WTC11 (cell line): ENCODE measurements at regions not wholly inside any gene's neighbourhood (a gene's known extent, or its start where the extent isn't known, plus 50 kb on each side); places are given as distances from the start of the nearest gene placed in this dataset.

Source experiments
- ATAC-seq: fragments of 200-7000 bp; cut with Tn5 transposase; 2 replicates; pipeline ENCODE4 v1.10.0; 2021; ENCODE audit warnings: mild to moderate bottlenecking, moderate library complexity
- CTCF ChIA-PET: fragments of 300-600 bp; sonication (Branson Sonifier 250); formaldehyde crosslinking; loops from one replicate; lab custom pipeline; 2021; ENCODE audit warnings: antibody characterized with exemption; lab: Charles Lee
- POLR2A ChIA-PET: fragments of 350-600 bp; sonication (Branson Sonifier 250); formaldehyde crosslinking; loops from one replicate; lab custom pipeline; 2021; ENCODE audit warnings: antibody characterized with exemption; lab: Charles Lee
- DNase-seq: peaks from one replicate; pipeline ENCODE4 v3.0.0; 2021; ENCODE audit warnings: low spot score
- H3K27ac Mint-ChIP-seq: 2 replicates; pipeline ENCODE4 v1.8.0; 2021; ENCODE audit warnings: mixed read lengths
- H3K27me3 Mint-ChIP-seq: 2 replicates; pipeline ENCODE4 v1.8.0; 2021; ENCODE audit warnings: low read depth, mild to moderate bottlenecking, moderate library complexity, mixed read lengths
- H3K36me3 Mint-ChIP-seq: 2 replicates; pipeline ENCODE4 v1.8.0; 2021; ENCODE audit warnings: mixed read lengths
- H3K4me1 Mint-ChIP-seq: 2 replicates; pipeline ENCODE4 v1.8.0; 2022; ENCODE audit warnings: mixed read lengths
- H3K4me3 Mint-ChIP-seq: 2 replicates; pipeline ENCODE4 v1.8.0; 2021; ENCODE audit warnings: mild to moderate bottlenecking, moderate library complexity, mixed read lengths
- H3K9me3 Mint-ChIP-seq: 2 replicates; pipeline ENCODE4 v1.8.0; 2021; ENCODE audit warnings: mixed read lengths
- IRF2 ChIP-seq: sonication (generic); formaldehyde crosslinking; IDR thresholded peaks from 2 replicates; pipeline ENCODE4 v1.8.0; 2022; ENCODE audit warnings: low read depth, missing genetic modification reagents, borderline replicate concordance
- ZNF232 ChIP-seq: sonication (generic); formaldehyde crosslinking; IDR thresholded peaks from 2 replicates; pipeline ENCODE4 v1.8.0; 2022; ENCODE audit warnings: mild to moderate bottlenecking, missing genetic modification reagents
- ZNF317 ChIP-seq: sonication (generic); formaldehyde crosslinking; IDR thresholded peaks from 2 replicates; pipeline ENCODE4 v1.8.1; 2023; ENCODE audit warnings: low read depth, mild to moderate bottlenecking, moderate library complexity, missing genetic modification reagents, borderline replicate concordance
- TF ChIP-seq, protein P1 (sequence below): sonication (generic); formaldehyde crosslinking; IDR thresholded peaks from 2 replicates; pipeline ENCODE4 v1.8.1; 2022; ENCODE audit warnings: low read depth, missing genetic modification reagents, borderline replicate concordance
- TF ChIP-seq, protein P2 (sequence below): fragments of 200-600 bp; IDR thresholded peaks from 2 replicates; pipeline ENCODE4 v1.8.0; 2022; ENCODE audit warnings: antibody characterized with exemption
- TF ChIP-seq, protein P3 (sequence below): fragments of 250-450 bp; sonication (Bioruptor Pico); IDR thresholded peaks from 2 replicates; pipeline ENCODE4 v1.9.0; 2021; ENCODE audit warnings: mild to moderate bottlenecking, borderline replicate concordance
- TF ChIP-seq, protein P4 (sequence below): sonication (generic); formaldehyde crosslinking; conservative IDR thresholded peaks from 2 replicates; pipeline ENCODE4 v1.8.1; 2023; ENCODE audit warnings: mild to moderate bottlenecking, low read depth, missing genetic modification reagents, moderate library complexity

DNA sequence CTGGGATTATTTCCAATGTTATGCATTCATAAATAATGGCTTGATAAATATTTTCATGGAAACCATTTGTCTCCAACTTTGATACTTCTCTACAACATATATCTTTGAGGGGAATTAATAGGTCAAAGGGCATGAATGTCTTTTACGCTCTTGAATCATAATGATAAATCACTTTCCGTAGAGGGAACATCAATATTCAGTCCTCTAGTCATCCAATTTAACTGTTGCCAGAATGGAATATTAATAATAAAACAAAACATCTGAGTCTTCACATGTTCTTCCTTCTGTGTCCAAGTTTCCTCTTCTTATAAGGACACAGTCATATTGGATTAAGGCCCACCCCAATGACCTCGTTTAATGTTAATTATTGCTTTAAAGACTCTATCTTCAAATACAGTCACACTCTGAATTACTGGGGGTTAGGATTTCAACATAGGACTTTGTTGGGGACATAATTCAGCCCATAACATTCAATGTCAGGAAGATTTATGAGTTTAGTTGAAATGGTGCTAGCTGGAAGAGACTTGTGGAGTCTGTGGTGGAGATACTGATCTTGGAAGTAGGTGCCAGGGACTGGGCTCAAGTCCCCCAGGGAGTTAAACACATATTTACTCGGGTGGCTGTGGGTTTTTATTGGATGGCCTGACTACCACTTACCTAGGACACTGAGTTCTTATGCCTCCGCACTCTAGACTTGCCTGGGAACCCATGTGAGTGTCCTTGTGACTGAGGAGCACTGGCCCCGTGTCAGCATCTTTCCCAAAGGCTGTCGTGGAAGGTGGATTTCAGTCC is 85.0 kb upstream of the SEC11C start:
- ChIA-PET CTCF (interaction anchor here (0.6 to 1.6 kb wide), 6 partner anchors 46 to 286 kb away, joined by 3 to 15 read pairs (median 4); no protein-coding TSS in a partner anchor), POLR2A (no interaction called here)
- no peak for ATAC-seq
- no peak for DNase-seq
- H3K36me3 Mint-ChIP-seq: no peaks in the 10 kb centered on the region
- TF ChIP-seq ZNF317 (CRISPR knock-in tag): no peak
- H3K4me1 Mint-ChIP-seq: peaks cover 21% of the 10 kb centered on the region
- no peaks in the 10 kb centered on the region for H3K27me3 Mint-ChIP-seq
- H3K9me3 Mint-ChIP-seq: no peaks in the 10 kb centered on the region
- no peak overlapping the region for H3K27ac Mint-ChIP-seq
- no peak overlapping the region for H3K4me3 Mint-ChIP-seq

DNA sequence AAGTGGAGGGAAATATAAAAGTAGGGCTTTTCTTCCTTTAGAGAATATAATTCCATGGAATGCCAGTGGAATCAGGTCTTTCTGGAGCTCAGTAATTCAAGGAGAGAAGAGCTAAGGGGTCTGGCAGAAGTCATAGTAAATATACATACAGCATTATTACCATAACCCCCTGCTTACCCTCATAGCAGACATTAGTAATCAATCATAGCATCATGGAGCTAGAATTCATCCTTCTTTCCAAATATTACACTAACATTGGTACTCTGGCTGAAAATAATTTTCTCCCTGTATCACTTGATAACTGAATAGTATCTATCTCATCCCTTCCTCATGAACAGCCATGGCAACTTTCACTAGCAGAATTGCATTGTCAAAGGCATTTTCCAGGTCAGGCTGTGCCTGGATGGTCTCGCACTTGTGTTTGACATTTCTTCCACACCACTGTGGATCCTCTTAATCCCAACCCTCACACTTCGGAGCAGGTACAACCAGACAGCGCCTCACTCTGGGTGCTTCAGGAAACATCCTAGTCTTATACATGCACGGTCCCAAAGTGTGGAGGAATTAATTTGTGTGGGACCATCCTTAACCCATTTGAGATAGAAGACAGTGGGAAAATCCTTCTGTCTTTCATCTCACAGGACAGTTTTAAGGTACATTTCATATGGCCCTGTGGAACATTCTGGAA is 84.2 kb upstream of the SEC11C start:
- ChIA-PET CTCF (interaction anchor here (0.6 to 1.6 kb wide), 6 partner anchors 47 to 287 kb away, joined by 3 to 15 read pairs (median 4); no protein-coding TSS in a partner anchor), POLR2A (no interaction called here)
- Mint-ChIP-seq H3K4me3 (no peak overlapping the region), H3K36me3 (no peaks in the 10 kb centered on the region), H3K27ac (no peak overlapping the region), H3K9me3 (no peaks in the 10 kb centered on the region)
- peak; percentile 83 for ATAC-seq
- TF ChIP-seq ZNF232 (CRISPR knock-in tag) (no peak), IRF2 (CRISPR knock-in tag) (no peak)
- TF ChIP-seq, protein P1, sequence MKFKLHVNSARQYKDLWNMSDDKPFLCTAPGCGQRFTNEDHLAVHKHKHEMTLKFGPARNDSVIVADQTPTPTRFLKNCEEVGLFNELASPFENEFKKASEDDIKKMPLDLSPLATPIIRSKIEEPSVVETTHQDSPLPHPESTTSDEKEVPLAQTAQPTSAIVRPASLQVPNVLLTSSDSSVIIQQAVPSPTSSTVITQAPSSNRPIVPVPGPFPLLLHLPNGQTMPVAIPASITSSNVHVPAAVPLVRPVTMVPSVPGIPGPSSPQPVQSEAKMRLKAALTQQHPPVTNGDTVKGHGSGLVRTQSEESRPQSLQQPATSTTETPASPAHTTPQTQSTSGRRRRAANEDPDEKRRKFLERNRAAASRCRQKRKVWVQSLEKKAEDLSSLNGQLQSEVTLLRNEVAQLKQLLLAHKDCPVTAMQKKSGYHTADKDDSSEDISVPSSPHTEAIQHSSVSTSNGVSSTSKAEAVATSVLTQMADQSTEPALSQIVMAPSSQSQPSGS (CRISPR knock-in tag): no peak
- TF ChIP-seq, protein P2, sequence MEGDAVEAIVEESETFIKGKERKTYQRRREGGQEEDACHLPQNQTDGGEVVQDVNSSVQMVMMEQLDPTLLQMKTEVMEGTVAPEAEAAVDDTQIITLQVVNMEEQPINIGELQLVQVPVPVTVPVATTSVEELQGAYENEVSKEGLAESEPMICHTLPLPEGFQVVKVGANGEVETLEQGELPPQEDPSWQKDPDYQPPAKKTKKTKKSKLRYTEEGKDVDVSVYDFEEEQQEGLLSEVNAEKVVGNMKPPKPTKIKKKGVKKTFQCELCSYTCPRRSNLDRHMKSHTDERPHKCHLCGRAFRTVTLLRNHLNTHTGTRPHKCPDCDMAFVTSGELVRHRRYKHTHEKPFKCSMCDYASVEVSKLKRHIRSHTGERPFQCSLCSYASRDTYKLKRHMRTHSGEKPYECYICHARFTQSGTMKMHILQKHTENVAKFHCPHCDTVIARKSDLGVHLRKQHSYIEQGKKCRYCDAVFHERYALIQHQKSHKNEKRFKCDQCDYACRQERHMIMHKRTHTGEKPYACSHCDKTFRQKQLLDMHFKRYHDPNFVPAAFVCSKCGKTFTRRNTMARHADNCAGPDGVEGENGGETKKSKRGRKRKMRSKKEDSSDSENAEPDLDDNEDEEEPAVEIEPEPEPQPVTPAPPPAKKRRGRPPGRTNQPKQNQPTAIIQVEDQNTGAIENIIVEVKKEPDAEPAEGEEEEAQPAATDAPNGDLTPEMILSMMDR: 0 out of 2 replicates have a peak, but pooled peaks have one; percentile 16
- TF ChIP-seq, protein P3, sequence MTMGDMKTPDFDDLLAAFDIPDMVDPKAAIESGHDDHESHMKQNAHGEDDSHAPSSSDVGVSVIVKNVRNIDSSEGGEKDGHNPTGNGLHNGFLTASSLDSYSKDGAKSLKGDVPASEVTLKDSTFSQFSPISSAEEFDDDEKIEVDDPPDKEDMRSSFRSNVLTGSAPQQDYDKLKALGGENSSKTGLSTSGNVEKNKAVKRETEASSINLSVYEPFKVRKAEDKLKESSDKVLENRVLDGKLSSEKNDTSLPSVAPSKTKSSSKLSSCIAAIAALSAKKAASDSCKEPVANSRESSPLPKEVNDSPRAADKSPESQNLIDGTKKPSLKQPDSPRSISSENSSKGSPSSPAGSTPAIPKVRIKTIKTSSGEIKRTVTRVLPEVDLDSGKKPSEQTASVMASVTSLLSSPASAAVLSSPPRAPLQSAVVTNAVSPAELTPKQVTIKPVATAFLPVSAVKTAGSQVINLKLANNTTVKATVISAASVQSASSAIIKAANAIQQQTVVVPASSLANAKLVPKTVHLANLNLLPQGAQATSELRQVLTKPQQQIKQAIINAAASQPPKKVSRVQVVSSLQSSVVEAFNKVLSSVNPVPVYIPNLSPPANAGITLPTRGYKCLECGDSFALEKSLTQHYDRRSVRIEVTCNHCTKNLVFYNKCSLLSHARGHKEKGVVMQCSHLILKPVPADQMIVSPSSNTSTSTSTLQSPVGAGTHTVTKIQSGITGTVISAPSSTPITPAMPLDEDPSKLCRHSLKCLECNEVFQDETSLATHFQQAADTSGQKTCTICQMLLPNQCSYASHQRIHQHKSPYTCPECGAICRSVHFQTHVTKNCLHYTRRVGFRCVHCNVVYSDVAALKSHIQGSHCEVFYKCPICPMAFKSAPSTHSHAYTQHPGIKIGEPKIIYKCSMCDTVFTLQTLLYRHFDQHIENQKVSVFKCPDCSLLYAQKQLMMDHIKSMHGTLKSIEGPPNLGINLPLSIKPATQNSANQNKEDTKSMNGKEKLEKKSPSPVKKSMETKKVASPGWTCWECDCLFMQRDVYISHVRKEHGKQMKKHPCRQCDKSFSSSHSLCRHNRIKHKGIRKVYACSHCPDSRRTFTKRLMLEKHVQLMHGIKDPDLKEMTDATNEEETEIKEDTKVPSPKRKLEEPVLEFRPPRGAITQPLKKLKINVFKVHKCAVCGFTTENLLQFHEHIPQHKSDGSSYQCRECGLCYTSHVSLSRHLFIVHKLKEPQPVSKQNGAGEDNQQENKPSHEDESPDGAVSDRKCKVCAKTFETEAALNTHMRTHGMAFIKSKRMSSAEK: no peak
- TF ChIP-seq, protein P4, sequence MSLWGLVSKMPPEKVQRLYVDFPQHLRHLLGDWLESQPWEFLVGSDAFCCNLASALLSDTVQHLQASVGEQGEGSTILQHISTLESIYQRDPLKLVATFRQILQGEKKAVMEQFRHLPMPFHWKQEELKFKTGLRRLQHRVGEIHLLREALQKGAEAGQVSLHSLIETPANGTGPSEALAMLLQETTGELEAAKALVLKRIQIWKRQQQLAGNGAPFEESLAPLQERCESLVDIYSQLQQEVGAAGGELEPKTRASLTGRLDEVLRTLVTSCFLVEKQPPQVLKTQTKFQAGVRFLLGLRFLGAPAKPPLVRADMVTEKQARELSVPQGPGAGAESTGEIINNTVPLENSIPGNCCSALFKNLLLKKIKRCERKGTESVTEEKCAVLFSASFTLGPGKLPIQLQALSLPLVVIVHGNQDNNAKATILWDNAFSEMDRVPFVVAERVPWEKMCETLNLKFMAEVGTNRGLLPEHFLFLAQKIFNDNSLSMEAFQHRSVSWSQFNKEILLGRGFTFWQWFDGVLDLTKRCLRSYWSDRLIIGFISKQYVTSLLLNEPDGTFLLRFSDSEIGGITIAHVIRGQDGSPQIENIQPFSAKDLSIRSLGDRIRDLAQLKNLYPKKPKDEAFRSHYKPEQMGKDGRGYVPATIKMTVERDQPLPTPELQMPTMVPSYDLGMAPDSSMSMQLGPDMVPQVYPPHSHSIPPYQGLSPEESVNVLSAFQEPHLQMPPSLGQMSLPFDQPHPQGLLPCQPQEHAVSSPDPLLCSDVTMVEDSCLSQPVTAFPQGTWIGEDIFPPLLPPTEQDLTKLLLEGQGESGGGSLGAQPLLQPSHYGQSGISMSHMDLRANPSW (CRISPR knock-in tag): no peak
- TF ChIP-seq, all 79 proteins: peak for 1
- Mint-ChIP-seq H3K4me1 (peaks cover 14% of the 10 kb centered on the region), H3K27me3 (no peaks in the 10 kb centered on the region)
- peak; percentile 63 for DNase-seq
